GM12878 (cell line): ENCODE measurements at regions not wholly inside any gene's neighbourhood (a gene's known extent, or its start where the extent isn't known, plus 50 kb on each side); places are given as distances from the start of the nearest gene placed in this dataset.

Source experiments
- ATAC-seq: fragments of 200-7000 bp; cut with Tn5 transposase; 3 replicates; pipeline ENCODE4 v1.9.1; 2020; ENCODE audit warnings: mild to moderate bottlenecking, moderate library complexity
- BruUV-seq: library from RNA; stranded (reverse); fragments of 400-500 nt; replicated peaks from 2 replicates; lab custom pipeline; 2021; lab: Mats Ljungman, UMichigan
- CTCF ChIA-PET: fragments of 300-600 bp; sonication (Branson Sonifier 250); formaldehyde crosslinking; extraction: SDS; loops from one replicate; lab custom pipeline; 2021; ENCODE audit warnings: inconsistent platforms; lab: Yijun Ruan, JAX
- POLR2A ChIA-PET: fragments of 350-600 bp; formaldehyde crosslinking; extraction: SDS; loops from one replicate; lab custom pipeline; 2021; ENCODE audit warnings: inconsistent platforms; lab: Charles Lee
- RAD21 ChIA-PET: fragments of 300-600 bp; sonication (Branson Sonifier 250); formaldehyde crosslinking; loops from one replicate; lab custom pipeline; 2023; ENCODE audit warnings: antibody characterized with exemption; ENCODE audit not compliant: unreplicated experiment; lab: Charles Lee
- SMC1A ChIA-PET: fragments of 300-600 bp; sonication (Branson Sonifier 250); formaldehyde crosslinking; loops from one replicate; lab custom pipeline; 2023; ENCODE audit not compliant: unreplicated experiment, uncharacterized antibody; lab: Charles Lee
- DNase-seq: peaks from one replicate; pipeline ENCODE4 v3.0.0-alpha.2; 2011; ENCODE audit warnings: low read depth, low spot score
- FAIRE-seq: peaks from 3 replicates; lab custom pipeline; 2011; peaks lifted over from hg19 to GRCh38; lab: Jason Lieb, UNC
- H2AFZ ChIP-seq: 2 replicates; pipeline ENCODE4 v1.6.0; 2011; ENCODE audit warnings: low read depth, low read length, control low read depth; ENCODE audit not compliant: control insufficient read depth
- H3K27ac ChIP-seq: 2 replicates; pipeline ENCODE4 v1.5.1; 2011; ENCODE audit warnings: control low read depth; ENCODE audit not compliant: control insufficient read depth, insufficient read depth
- H3K27me3 ChIP-seq, 2 experiments: replicated peaks in 1 of 2; 2 replicates each; pipeline versions ENCODE4 v1.6.0 to v1.6.1; 2011; ENCODE audit warnings: low read length in 1 of 2; ENCODE audit not compliant: control insufficient read depth in 2 of 2, insufficient read depth in 2 of 2
- H3K36me3 ChIP-seq, 2 experiments: 2 replicates each; pipeline ENCODE4 v1.5.1; 2011; ENCODE audit warnings: low read length in 1 of 2; ENCODE audit not compliant: control insufficient read depth in 2 of 2, insufficient read depth in 2 of 2
- H3K4me1 ChIP-seq: 2 replicates; pipeline ENCODE4 v1.6.1; 2011; ENCODE audit warnings: mild to moderate bottlenecking, low read length, moderate library complexity, mixed read lengths; ENCODE audit not compliant: control insufficient read depth, insufficient read depth
- H3K4me2 ChIP-seq: 2 replicates; pipeline ENCODE4 v1.6.0; 2011; ENCODE audit warnings: control low read depth; ENCODE audit not compliant: control insufficient read depth, insufficient read depth
- H3K4me3 ChIP-seq: fragments of 200-600 bp; sonication (generic); 2 replicates; pipeline ENCODE4 v1.5.1; 2016
- H3K79me2 ChIP-seq: 2 replicates; pipeline ENCODE4 v1.6.0; 2011; ENCODE audit warnings: low read length; ENCODE audit not compliant: control insufficient read depth, insufficient read depth
- H3K9ac ChIP-seq: 2 replicates; pipeline ENCODE4 v1.8.0; 2011; ENCODE audit warnings: low read length, control low read depth, mixed read lengths; ENCODE audit not compliant: control insufficient read depth, insufficient read depth
- H3K9me3 ChIP-seq: replicated peaks from 3 replicates; pipeline ENCODE4 v1.5.1; 2011; ENCODE audit warnings: mild to moderate bottlenecking, low read length; ENCODE audit not compliant: control insufficient read depth, insufficient read depth
- H4K20me1 ChIP-seq: 2 replicates; pipeline ENCODE4 v1.6.0; 2011; ENCODE audit not compliant: control insufficient read depth, insufficient read depth
- BMI1 ChIP-seq: fragments of 450-650 bp; IDR thresholded peaks from 2 replicates; pipeline ENCODE4 v1.6.1; 2016; ENCODE audit warnings: mild to moderate bottlenecking, moderate library complexity, borderline replicate concordance
- FOXK2 ChIP-seq: fragments of 450-650 bp; IDR thresholded peaks from 2 replicates; pipeline ENCODE4 v1.6.1; 2017; ENCODE audit warnings: mild to moderate bottlenecking, moderate library complexity
- NFYA ChIP-seq: IDR thresholded peaks from 2 replicates; pipeline ENCODE4 v1.6.1; 2011; ENCODE audit warnings: low read depth, mild to moderate bottlenecking, low read length, improper control_type of control experiment, borderline replicate concordance
- RFX5 ChIP-seq: IDR thresholded peaks from 2 replicates; pipeline ENCODE4 v1.6.1; 2011; ENCODE audit warnings: low read depth, low read length, improper control_type of control experiment
- SMAD1 ChIP-seq: fragments of 450-650 bp; IDR thresholded peaks from 2 replicates; pipeline ENCODE4 v1.6.1; 2018; ENCODE audit warnings: mild to moderate bottlenecking, low read depth; ENCODE audit not compliant: partially characterized antibody
- SREBF2 ChIP-seq: IDR thresholded peaks from 2 replicates; pipeline ENCODE4 v1.6.1; 2012; ENCODE audit warnings: mild to moderate bottlenecking, low read length
- USF1 ChIP-seq: IDR thresholded peaks from 2 replicates; pipeline ENCODE4 v1.6.1; 2011; ENCODE audit warnings: borderline replicate concordance, low read depth, mild to moderate bottlenecking, moderate library complexity, mixed read lengths, low read length; ENCODE audit not compliant: insufficient read depth; ENCODE audit errors: extremely low read length
- ZNF207 ChIP-seq: fragments of 450-650 bp; IDR thresholded peaks from 2 replicates; pipeline ENCODE4 v1.6.1; 2014; ENCODE audit warnings: antibody characterized with exemption, mild to moderate bottlenecking, borderline replicate concordance
- WGBS: methylation state at CpG from one replicate; pipeline ENCODE4 v1.1.6; 2016; ENCODE audit warnings: low lambda C conversion rate; ENCODE audit not compliant: insufficient replicate concordance, insufficient coverage; ENCODE audit errors: missing lambda C conversion rate; 5-methylcytosine and 5-hydroxymethylcytosine counted together
- in situ Hi-C: fragments of 300-500 bp; cut with MboI; formaldehyde crosslinking; loops from 9 replicates; pipeline ENCODE4 v1.14.3; 2018; ENCODE audit warnings: mixed read lengths
- intact Hi-C: fragments of 100-400 bp; cut with micrococcal nuclease; formaldehyde crosslinking; loops from one replicate; pipeline ENCODE4 v1.14.2; 2022; ENCODE audit not compliant: unreplicated experiment
- TF ChIP-seq, protein P1 (sequence below): fragments of 450-650 bp; conservative IDR thresholded peaks from 2 replicates; pipeline ENCODE4 v1.6.1; 2017; ENCODE audit warnings: mild to moderate bottlenecking, moderate library complexity
- TF ChIP-seq, protein P2 (sequence below): fragments of 450-650 bp; formaldehyde crosslinking; IDR thresholded peaks from 2 replicates; pipeline ENCODE4 v1.5.0; 2022; ENCODE audit warnings: mild to moderate bottlenecking, missing genetic modification characterization
- TF ChIP-seq, protein P3 (sequence below): IDR thresholded peaks from 2 replicates; pipeline ENCODE4 v1.6.1; 2012; ENCODE audit warnings: improper control_type of control experiment, low read depth, low read length; ENCODE audit not compliant: insufficient replicate concordance

- no peak for DNase-seq
- H3K4me3 ChIP-seq, result no peak overlapping the region
- SMC1A ChIA-PET, result interaction anchor here (0.6 kb wide), 1 partner anchor 586 kb away, joined by 3 read pairs; no protein-coding TSS in a partner anchor
- 0% methylated on average over 2 of the region's 2 CpGs for WGBS
- no peak overlapping the region for H2AFZ ChIP-seq
- no peaks in the 10 kb centered on the region for H4K20me1 ChIP-seq
- H3K4me1 ChIP-seq, result no peaks in the 10 kb centered on the region
- no peak for FAIRE-seq
- no peaks in the 10 kb centered on the region for H3K9me3 ChIP-seq
- H3K36me3 ChIP-seq, result no peaks in the 10 kb centered on the region
- ATAC-seq, result no peak
- H3K4me2 ChIP-seq, result no peak overlapping the region
- intact Hi-C loops, result no loop called here
- POLR2A ChIA-PET, result no interaction called here
- no peaks in the 10 kb centered on the region for H3K79me2 ChIP-seq
- RAD21 ChIA-PET, result no interaction called here
- no peak overlapping the region for H3K9ac ChIP-seq
- CTCF ChIA-PET, result no interaction called here
- no peak overlapping the region for H3K27ac ChIP-seq
- peaks cover 0 to 2% of the 10 kb centered on the region in 2 experiments; a peak in 1 of 4 replicates for H3K27me3 ChIP-seq
- in situ Hi-C loops, result loop anchor here (25.0 kb wide), 1 partner anchor 103 kb away; no protein-coding TSS in a partner anchor
- BruUV-seq, result no TSS peak
- TF ChIP-seq FOXK2, result no peak
- no peak for TF ChIP-seq NFYA
- no peak for TF ChIP-seq SREBF2
- no peak for TF ChIP-seq USF1
- no peak for TF ChIP-seq ZNF207
- TF ChIP-seq, protein P1, sequence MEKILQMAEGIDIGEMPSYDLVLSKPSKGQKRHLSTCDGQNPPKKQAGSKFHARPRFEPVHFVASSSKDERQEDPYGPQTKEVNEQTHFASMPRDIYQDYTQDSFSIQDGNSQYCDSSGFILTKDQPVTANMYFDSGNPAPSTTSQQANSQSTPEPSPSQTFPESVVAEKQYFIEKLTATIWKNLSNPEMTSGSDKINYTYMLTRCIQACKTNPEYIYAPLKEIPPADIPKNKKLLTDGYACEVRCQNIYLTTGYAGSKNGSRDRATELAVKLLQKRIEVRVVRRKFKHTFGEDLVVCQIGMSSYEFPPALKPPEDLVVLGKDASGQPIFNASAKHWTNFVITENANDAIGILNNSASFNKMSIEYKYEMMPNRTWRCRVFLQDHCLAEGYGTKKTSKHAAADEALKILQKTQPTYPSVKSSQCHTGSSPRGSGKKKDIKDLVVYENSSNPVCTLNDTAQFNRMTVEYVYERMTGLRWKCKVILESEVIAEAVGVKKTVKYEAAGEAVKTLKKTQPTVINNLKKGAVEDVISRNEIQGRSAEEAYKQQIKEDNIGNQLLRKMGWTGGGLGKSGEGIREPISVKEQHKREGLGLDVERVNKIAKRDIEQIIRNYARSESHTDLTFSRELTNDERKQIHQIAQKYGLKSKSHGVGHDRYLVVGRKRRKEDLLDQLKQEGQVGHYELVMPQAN, result no peak
- TF ChIP-seq RFX5, result no peak
- TF ChIP-seq, protein P2, sequence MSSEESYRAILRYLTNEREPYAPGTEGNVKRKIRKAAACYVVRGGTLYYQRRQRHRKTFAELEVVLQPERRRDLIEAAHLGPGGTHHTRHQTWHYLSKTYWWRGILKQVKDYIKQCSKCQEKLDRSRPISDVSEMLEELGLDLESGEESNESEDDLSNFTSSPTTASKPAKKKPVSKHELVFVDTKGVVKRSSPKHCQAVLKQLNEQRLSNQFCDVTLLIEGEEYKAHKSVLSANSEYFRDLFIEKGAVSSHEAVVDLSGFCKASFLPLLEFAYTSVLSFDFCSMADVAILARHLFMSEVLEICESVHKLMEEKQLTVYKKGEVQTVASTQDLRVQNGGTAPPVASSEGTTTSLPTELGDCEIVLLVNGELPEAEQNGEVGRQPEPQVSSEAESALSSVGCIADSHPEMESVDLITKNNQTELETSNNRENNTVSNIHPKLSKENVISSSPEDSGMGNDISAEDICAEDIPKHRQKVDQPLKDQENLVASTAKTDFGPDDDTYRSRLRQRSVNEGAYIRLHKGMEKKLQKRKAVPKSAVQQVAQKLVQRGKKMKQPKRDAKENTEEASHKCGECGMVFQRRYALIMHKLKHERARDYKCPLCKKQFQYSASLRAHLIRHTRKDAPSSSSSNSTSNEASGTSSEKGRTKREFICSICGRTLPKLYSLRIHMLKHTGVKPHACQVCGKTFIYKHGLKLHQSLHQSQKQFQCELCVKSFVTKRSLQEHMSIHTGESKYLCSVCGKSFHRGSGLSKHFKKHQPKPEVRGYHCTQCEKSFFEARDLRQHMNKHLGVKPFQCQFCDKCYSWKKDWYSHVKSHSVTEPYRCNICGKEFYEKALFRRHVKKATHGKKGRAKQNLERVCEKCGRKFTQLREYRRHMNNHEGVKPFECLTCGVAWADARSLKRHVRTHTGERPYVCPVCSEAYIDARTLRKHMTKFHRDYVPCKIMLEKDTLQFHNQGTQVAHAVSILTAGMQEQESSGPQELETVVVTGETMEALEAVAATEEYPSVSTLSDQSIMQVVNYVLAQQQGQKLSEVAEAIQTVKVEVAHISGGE (CRISPR knock-in tag), result no peak
- no peak for TF ChIP-seq SMAD1
- no peak for TF ChIP-seq BMI1
- TF ChIP-seq, protein P3, sequence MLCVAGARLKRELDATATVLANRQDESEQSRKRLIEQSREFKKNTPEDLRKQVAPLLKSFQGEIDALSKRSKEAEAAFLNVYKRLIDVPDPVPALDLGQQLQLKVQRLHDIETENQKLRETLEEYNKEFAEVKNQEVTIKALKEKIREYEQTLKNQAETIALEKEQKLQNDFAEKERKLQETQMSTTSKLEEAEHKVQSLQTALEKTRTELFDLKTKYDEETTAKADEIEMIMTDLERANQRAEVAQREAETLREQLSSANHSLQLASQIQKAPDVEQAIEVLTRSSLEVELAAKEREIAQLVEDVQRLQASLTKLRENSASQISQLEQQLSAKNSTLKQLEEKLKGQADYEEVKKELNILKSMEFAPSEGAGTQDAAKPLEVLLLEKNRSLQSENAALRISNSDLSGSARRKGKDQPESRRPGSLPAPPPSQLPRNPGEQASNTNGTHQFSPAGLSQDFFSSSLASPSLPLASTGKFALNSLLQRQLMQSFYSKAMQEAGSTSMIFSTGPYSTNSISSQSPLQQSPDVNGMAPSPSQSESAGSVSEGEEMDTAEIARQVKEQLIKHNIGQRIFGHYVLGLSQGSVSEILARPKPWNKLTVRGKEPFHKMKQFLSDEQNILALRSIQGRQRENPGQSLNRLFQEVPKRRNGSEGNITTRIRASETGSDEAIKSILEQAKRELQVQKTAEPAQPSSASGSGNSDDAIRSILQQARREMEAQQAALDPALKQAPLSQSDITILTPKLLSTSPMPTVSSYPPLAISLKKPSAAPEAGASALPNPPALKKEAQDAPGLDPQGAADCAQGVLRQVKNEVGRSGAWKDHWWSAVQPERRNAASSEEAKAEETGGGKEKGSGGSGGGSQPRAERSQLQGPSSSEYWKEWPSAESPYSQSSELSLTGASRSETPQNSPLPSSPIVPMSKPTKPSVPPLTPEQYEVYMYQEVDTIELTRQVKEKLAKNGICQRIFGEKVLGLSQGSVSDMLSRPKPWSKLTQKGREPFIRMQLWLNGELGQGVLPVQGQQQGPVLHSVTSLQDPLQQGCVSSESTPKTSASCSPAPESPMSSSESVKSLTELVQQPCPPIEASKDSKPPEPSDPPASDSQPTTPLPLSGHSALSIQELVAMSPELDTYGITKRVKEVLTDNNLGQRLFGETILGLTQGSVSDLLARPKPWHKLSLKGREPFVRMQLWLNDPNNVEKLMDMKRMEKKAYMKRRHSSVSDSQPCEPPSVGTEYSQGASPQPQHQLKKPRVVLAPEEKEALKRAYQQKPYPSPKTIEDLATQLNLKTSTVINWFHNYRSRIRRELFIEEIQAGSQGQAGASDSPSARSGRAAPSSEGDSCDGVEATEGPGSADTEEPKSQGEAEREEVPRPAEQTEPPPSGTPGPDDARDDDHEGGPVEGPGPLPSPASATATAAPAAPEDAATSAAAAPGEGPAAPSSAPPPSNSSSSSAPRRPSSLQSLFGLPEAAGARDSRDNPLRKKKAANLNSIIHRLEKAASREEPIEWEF, result no peak
Measured at GRCh38 chr10:6840766-6841165, 260.7 kb upstream of the PRKCQ start.
